Liver (tissue), 8 donors: ENCODE measurements at regions not wholly inside any gene's neighbourhood (a gene's known extent, or its start where the extent isn't known, plus 50 kb on each side); places are given as distances from the start of the nearest gene placed in this dataset.

Source experiments
- DNase-seq: peaks from one replicate; pipeline ENCODE4 v3.0.0-alpha.2; 2017; ENCODE audit warnings: low spot score
- H3K27ac ChIP-seq, 2 donors: one replicate each; pipeline ENCODE4 v1.7.0; 2013; ENCODE audit warnings: inconsistent platforms in 2 of 2, low read length in 2 of 2, control low read depth in 1 of 2, low read depth in 1 of 2, mild to moderate bottlenecking in 1 of 2
- H3K27me3 ChIP-seq, 4 donors: one replicate each; pipeline versions ENCODE4 v1.6.1 to v1.7.0; 2013; ENCODE audit warnings: low read length in 3 of 4, inconsistent platforms in 1 of 4, mild to moderate bottlenecking in 1 of 4, moderate library complexity in 1 of 4; ENCODE audit not compliant: control insufficient read depth in 4 of 4, insufficient read depth in 4 of 4
- H3K36me3 ChIP-seq, 4 donors: one replicate each; pipeline versions ENCODE4 v1.6.1 to v1.7.0; 2013; ENCODE audit warnings: low read length in 3 of 4, mild to moderate bottlenecking in 3 of 4, low read depth in 1 of 4, moderate library complexity in 1 of 4; ENCODE audit not compliant: control insufficient read depth in 4 of 4, insufficient read depth in 3 of 4
- H3K4me1 ChIP-seq, 4 donors: one replicate each; pipeline versions ENCODE4 v1.6.1 to v1.7.0; 2013; ENCODE audit warnings: low read length in 3 of 4, mild to moderate bottlenecking in 3 of 4, moderate library complexity in 1 of 4; ENCODE audit not compliant: control insufficient read depth in 4 of 4, insufficient read depth in 4 of 4
- H3K4me3 ChIP-seq, 3 donors: one replicate each; pipeline versions ENCODE4 v1.6.1 to v1.7.0; 2013; ENCODE audit warnings: low read length in 3 of 3, control low read depth in 1 of 3, low read depth in 1 of 3, mild to moderate bottlenecking in 1 of 3
- H3K9ac ChIP-seq, 2 donors: one replicate each; pipeline ENCODE4 v1.7.0; 2013; ENCODE audit warnings: low read length in 2 of 2, mild to moderate bottlenecking in 2 of 2, moderate library complexity in 2 of 2, control low read depth in 1 of 2, low read depth in 1 of 2
- H3K9me3 ChIP-seq, 4 donors: one replicate each; pipeline versions ENCODE4 v1.6.1 to v1.7.0; 2013; ENCODE audit warnings: low read length in 3 of 4; ENCODE audit not compliant: control insufficient read depth in 4 of 4
- EGR1 ChIP-seq, 2 donors: IDR thresholded peaks; 2 replicates each; pipeline ENCODE4 v1.6.1; 2016 to 2018; ENCODE audit warnings: antibody characterized with exemption in 2 of 2, low read depth in 2 of 2
- FOXA1 ChIP-seq: IDR thresholded peaks from 2 replicates; pipeline ENCODE4 v1.6.1; 2016; ENCODE audit warnings: antibody characterized with exemption
- FOXA2 ChIP-seq: IDR thresholded peaks from 2 replicates; pipeline ENCODE4 v1.6.1; 2016; ENCODE audit warnings: antibody characterized with exemption
- GABPA ChIP-seq, 2 donors: IDR thresholded peaks in 1 of 2; conservative IDR thresholded peaks in 1 of 2; 2 replicates each; pipeline ENCODE4 v1.6.1; 2016; ENCODE audit warnings: antibody characterized with exemption in 2 of 2, mild to moderate bottlenecking in 1 of 2, moderate library complexity in 1 of 2
- HNF4A ChIP-seq, 2 donors: conservative IDR thresholded peaks; 2 replicates each; pipeline ENCODE4 v1.6.1; 2016; ENCODE audit warnings: antibody characterized with exemption in 2 of 2, mild to moderate bottlenecking in 2 of 2
- HNF4G ChIP-seq: IDR thresholded peaks from 2 replicates; pipeline ENCODE4 v1.6.1; 2016; ENCODE audit warnings: antibody characterized with exemption
- JUND ChIP-seq, 2 donors: IDR thresholded peaks; 2 replicates each; pipeline ENCODE4 v1.6.1; 2016; ENCODE audit warnings: antibody characterized with exemption in 2 of 2
- NR2F2 ChIP-seq: IDR thresholded peaks from 2 replicates; pipeline ENCODE4 v1.6.1; 2016; ENCODE audit warnings: antibody characterized with exemption
- RAD21 ChIP-seq, 2 donors: IDR thresholded peaks; 2 replicates each; pipeline ENCODE4 v1.6.1; 2016; ENCODE audit warnings: antibody characterized with exemption in 2 of 2, mild to moderate bottlenecking in 2 of 2
- RXRA ChIP-seq, 2 donors: IDR thresholded peaks; 2 replicates each; pipeline ENCODE4 v1.6.1; 2017 to 2018; ENCODE audit warnings: antibody characterized with exemption in 2 of 2, mild to moderate bottlenecking in 1 of 2
- SP1 ChIP-seq: IDR thresholded peaks from 2 replicates; pipeline ENCODE4 v1.6.1; 2018; ENCODE audit warnings: antibody characterized with exemption, mild to moderate bottlenecking
- TAF1 ChIP-seq: conservative IDR thresholded peaks from 2 replicates; pipeline ENCODE4 v1.6.1; 2016; ENCODE audit warnings: antibody characterized with exemption, mild to moderate bottlenecking
- YY1 ChIP-seq: IDR thresholded peaks from 2 replicates; pipeline ENCODE4 v1.6.1; 2016; ENCODE audit warnings: antibody characterized with exemption, mild to moderate bottlenecking
- ZBTB33 ChIP-seq: IDR thresholded peaks from 2 replicates; pipeline ENCODE4 v1.6.1; 2016; ENCODE audit warnings: antibody characterized with exemption
- WGBS: extraction: QIAGEN DNeasy Blood & Tissue Kit; methylation state at CpG from one replicate; pipeline ENCODE4 v1.1.7; 2013; 5-methylcytosine and 5-hydroxymethylcytosine counted together
- TF ChIP-seq, protein P1 (sequence below): IDR thresholded peaks from 2 replicates; pipeline ENCODE4 v1.6.1; 2016; ENCODE audit warnings: antibody characterized with exemption
- TF ChIP-seq, protein P2 (sequence below): fragments of 150-350 bp; IDR thresholded peaks from 2 replicates; pipeline ENCODE4 v1.5.1; 2017; ENCODE audit warnings: improper control_type of control experiment, low read depth, low read length; ENCODE audit not compliant: missing input control
- TF ChIP-seq, protein P3 (sequence below): IDR thresholded peaks from 2 replicates; pipeline ENCODE4 v1.6.1; 2016; ENCODE audit warnings: antibody characterized with exemption
- TF ChIP-seq, protein P4 (sequence below): IDR thresholded peaks from 2 replicates; pipeline ENCODE4 v1.6.1; 2016; ENCODE audit warnings: antibody characterized with exemption, mild to moderate bottlenecking
- donor health status: healthy.
- donor health status: healthy.
- donor health status: healthy.
- donor health status: healthy.
- donor health status: healthy.

- TF ChIP-seq, protein P1, sequence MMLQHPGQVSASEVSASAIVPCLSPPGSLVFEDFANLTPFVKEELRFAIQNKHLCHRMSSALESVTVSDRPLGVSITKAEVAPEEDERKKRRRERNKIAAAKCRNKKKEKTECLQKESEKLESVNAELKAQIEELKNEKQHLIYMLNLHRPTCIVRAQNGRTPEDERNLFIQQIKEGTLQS, result no peak
- TF ChIP-seq YY1 (no peak), EGR1 (IDR thresholded peaks at IDR 0.05; ENCODE audit: low read depth in 2 of 2) (no peak), NR2F2 (no peak), FOXA1 (no peak), JUND (IDR thresholded peaks at IDR 0.05) (no peak), FOXA2 (no peak), RAD21 (IDR thresholded peaks at IDR 0.05) (no peak), SP1 (no peak), HNF4G (no peak), TAF1 (no peak), ZBTB33 (no peak), RXRA (IDR thresholded peaks at IDR 0.05) (no peak), HNF4A (conservative IDR thresholded peaks at IDR 0.05) (no peak)
- TF ChIP-seq, protein P2, sequence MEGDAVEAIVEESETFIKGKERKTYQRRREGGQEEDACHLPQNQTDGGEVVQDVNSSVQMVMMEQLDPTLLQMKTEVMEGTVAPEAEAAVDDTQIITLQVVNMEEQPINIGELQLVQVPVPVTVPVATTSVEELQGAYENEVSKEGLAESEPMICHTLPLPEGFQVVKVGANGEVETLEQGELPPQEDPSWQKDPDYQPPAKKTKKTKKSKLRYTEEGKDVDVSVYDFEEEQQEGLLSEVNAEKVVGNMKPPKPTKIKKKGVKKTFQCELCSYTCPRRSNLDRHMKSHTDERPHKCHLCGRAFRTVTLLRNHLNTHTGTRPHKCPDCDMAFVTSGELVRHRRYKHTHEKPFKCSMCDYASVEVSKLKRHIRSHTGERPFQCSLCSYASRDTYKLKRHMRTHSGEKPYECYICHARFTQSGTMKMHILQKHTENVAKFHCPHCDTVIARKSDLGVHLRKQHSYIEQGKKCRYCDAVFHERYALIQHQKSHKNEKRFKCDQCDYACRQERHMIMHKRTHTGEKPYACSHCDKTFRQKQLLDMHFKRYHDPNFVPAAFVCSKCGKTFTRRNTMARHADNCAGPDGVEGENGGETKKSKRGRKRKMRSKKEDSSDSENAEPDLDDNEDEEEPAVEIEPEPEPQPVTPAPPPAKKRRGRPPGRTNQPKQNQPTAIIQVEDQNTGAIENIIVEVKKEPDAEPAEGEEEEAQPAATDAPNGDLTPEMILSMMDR, result no peak
- TF ChIP-seq, protein P3, sequence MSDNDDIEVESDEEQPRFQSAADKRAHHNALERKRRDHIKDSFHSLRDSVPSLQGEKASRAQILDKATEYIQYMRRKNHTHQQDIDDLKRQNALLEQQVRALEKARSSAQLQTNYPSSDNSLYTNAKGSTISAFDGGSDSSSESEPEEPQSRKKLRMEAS, result no peak
- TF ChIP-seq, protein P4, sequence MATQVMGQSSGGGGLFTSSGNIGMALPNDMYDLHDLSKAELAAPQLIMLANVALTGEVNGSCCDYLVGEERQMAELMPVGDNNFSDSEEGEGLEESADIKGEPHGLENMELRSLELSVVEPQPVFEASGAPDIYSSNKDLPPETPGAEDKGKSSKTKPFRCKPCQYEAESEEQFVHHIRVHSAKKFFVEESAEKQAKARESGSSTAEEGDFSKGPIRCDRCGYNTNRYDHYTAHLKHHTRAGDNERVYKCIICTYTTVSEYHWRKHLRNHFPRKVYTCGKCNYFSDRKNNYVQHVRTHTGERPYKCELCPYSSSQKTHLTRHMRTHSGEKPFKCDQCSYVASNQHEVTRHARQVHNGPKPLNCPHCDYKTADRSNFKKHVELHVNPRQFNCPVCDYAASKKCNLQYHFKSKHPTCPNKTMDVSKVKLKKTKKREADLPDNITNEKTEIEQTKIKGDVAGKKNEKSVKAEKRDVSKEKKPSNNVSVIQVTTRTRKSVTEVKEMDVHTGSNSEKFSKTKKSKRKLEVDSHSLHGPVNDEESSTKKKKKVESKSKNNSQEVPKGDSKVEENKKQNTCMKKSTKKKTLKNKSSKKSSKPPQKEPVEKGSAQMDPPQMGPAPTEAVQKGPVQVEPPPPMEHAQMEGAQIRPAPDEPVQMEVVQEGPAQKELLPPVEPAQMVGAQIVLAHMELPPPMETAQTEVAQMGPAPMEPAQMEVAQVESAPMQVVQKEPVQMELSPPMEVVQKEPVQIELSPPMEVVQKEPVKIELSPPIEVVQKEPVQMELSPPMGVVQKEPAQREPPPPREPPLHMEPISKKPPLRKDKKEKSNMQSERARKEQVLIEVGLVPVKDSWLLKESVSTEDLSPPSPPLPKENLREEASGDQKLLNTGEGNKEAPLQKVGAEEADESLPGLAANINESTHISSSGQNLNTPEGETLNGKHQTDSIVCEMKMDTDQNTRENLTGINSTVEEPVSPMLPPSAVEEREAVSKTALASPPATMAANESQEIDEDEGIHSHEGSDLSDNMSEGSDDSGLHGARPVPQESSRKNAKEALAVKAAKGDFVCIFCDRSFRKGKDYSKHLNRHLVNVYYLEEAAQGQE, result no peak
- Histone ChIP-seq H3K27me3 (no peaks in the 10 kb centered on the region), H3K27ac (no peak overlapping the region), H3K4me3 (no peak overlapping the region), H3K36me3 (no peaks in the 10 kb centered on the region), H3K9ac (no peak overlapping the region), H3K4me1 (no peaks in the 10 kb centered on the region), H3K9me3 (no peaks in the 10 kb centered on the region)
- DNase-seq, result no peak
These were observed 285.1 kb upstream of the PROX1 start for GRCh38 chr1:213702703-213703102.

DNA sequence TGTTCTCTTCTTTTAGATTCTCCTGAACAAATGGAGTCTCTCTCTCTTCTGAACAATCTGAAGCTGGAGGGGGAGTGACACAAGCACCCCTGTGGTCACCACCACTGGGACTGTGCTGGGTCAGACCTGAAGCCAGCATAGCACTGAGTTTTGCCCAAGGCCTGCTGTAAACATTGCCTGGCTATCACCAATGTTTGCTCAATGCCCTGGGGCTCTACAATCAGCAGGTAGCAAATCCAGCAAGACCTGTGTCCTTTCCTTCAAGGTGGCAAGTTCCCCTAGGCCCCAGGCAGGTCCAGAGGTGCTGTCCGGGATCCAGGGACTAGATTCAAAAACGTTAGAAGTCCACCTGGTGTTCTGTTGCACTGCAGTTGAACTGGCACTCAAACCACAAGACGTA is 282.8 kb upstream of the PROX1 start:
- Histone ChIP-seq H3K4me3 (no peak overlapping the region), H3K36me3 (no peaks in the 10 kb centered on the region), H3K9ac (no peak overlapping the region), H3K4me1 (no peaks in the 10 kb centered on the region), H3K27ac (no peak overlapping the region), H3K27me3 (no peaks in the 10 kb centered on the region), H3K9me3 (no peaks in the 10 kb centered on the region)
- no peak for DNase-seq
- WGBS, result 87% methylated on average over 3 of the region's 3 CpGs
- no peak for TF ChIP-seq JUND (IDR thresholded peaks at IDR 0.05)
- TF ChIP-seq HNF4G, result no peak
- no peak for TF ChIP-seq NR2F2
- TF ChIP-seq GABPA (IDR thresholded peaks at IDR 0.05 in 1 of 2, conservative IDR thresholded peaks at IDR 0.05 in 1 of 2), result no peak
- no peak for TF ChIP-seq RAD21 (IDR thresholded peaks at IDR 0.05)
- TF ChIP-seq SP1, result no peak
- no peak for TF ChIP-seq EGR1 (IDR thresholded peaks at IDR 0.05; ENCODE audit: low read depth in 2 of 2)
- no peak for TF ChIP-seq RXRA (IDR thresholded peaks at IDR 0.05)
- no peak for TF ChIP-seq HNF4A (conservative IDR thresholded peaks at IDR 0.05)
- TF ChIP-seq ZBTB33, result no peak
- TF ChIP-seq, protein P4, result no peak
- TF ChIP-seq YY1, result no peak
- no peak for TF ChIP-seq FOXA1
- no peak for TF ChIP-seq TAF1
